Iris pigment epithelial cell (primary cell): ENCODE measurements at regions not wholly inside any gene's neighbourhood (a gene's known extent, or its start where the extent isn't known, plus 50 kb on each side); places are given as distances from the start of the nearest gene placed in this dataset.
"Not testable (repeated sequence)": the region's sequence is repeated elsewhere in the genome, so short reads cannot be mapped to it uniquely, and the experiment has no call there.

Source experiments
- DNase-seq: peaks from one replicate; pipeline ENCODE4 v3.0.0-alpha.2; 2011; ENCODE audit warnings: low read depth

DNA sequence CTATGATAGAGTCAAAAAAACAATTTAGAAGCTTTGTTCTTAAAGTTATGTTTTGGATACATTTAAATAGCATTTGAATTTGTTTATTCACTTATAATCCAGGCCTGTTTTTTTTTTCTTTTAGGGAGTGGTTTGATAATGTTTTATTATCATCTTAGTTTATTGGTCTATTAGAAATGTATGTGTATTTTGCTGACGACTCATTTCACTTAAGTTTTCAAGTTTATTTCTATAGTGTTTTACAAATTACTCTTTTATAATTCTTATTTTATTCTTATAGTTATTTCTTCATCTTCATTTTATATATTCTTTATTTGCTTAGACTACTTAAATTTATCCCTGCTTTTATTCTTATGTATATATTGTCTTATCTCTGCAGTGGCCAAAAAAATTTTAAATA, 804.5 kb downstream of the NR4A2 start:
- no peak for DNase-seq

- no peak for DNase-seq
Measured at GRCh38 chr2:155525199-155525598, 807.3 kb downstream of the NR4A2 start.

DNA sequence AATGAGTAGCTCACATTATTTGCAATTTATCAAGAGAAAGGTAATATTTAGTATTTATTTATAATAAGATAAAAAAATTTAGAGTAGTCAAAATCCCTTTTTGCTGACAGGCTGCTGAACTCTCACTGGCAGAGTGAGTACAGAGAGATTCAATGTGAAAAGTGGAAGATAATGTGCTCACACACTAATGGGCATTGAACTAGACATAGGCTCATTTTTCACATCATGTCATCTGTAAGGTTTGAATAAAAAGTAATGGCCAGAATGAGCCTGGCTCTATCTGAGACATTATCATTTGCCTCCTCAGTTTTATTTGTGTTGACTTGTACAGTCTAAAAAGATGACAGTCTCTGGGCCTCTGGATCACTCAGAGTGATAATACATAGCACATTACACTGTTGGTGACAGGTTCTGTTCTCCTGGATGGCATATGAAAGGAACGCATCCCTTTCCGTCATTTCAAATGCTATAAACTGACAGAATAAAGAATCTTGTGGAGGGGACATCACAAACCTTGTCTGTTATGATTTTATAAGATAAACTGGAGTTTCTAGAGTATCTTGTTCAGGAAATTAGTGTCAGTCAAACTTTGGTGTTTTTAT, 812.9 kb downstream of the NR4A2 start:
- no peak for DNase-seq

DNA sequence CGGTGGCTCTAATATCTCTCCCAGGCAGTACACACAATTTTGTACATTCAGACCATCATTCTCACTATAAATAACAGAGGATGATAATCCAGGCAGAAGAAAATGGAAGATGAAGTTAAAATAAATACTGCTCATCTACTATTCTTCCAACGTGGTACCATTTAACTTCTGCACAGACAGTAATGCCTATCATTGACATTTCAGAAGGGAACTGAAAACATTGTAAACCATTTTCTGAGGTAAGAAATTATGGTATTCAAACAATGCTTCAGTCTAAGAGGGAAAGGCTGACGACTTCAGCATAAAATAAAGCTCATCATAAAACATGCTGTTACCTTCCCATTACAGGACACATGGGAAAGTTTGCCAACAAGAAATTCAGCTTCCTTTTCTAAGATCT, 814.4 kb downstream of the NR4A2 start:
- no peak for DNase-seq

DNA sequence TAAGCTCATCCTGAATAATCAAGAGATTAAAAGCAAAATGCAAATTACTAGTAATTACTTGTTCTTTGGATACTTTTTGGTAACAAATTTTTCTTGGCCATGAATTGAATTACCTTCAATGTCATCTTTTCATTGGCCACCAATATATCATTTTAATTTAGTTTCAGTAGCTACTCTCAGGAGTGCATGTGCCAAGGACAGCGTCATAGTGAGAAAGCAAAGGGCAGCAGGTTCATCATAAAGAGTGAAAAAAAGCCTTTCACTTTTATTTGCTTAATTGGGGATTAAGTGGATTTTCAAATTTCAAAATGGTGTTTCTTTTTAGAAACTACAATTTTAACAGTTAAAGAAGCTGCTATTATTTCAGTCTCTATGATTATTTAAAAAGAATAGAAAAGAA, 815.2 kb downstream of the NR4A2 start:
- no peak for DNase-seq

GRCh38 chr2:155513248-155513647, 814.8 kb downstream of the KCNJ3 start:
- DNase-seq = no peak

DNA sequence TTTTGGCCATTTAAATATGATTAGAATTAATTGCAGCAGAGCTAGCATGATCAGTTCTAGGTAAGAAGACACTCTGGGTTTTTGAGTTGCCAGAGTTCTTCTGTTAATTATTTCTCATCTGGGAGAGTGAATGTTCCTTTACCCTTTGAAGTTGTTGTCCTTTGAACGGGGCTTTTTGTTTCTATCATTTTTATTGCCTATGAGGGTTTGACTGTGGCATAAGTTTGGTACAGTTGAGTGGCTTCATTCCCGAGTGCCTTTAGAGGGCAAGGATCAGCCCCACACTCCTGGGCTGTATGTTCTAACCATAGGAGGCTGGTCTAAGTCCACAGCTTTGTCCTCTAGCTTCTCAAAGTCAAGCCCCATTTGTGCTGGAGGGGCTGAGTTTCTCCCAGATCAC, 804.3 kb downstream of the KCNJ3 start:
- DNase-seq = no peak

DNA sequence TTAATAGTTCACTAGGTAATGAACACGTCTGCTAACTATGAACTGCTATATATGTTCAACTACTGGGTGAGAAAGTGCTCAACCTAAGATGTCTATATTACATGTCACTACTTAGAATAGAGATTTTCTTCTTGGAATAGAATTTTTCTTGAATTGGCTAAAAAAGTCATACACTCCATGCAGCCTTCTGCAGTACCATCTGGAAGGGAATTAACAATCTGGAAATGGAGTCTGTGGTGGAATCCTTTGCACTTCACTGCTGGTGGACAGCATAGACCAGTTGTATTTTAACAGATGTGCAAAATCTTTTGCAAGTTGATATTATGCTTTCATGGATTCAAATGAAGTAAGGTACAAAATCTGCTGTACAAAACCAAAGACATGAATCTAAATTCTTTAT, 799.6 kb downstream of the KCNJ3 start:
- DNase-seq = no peak

GRCh38 chr2:155494744-155495143, 796.2 kb downstream of the KCNJ3 start:
- DNase-seq = no peak

DNA sequence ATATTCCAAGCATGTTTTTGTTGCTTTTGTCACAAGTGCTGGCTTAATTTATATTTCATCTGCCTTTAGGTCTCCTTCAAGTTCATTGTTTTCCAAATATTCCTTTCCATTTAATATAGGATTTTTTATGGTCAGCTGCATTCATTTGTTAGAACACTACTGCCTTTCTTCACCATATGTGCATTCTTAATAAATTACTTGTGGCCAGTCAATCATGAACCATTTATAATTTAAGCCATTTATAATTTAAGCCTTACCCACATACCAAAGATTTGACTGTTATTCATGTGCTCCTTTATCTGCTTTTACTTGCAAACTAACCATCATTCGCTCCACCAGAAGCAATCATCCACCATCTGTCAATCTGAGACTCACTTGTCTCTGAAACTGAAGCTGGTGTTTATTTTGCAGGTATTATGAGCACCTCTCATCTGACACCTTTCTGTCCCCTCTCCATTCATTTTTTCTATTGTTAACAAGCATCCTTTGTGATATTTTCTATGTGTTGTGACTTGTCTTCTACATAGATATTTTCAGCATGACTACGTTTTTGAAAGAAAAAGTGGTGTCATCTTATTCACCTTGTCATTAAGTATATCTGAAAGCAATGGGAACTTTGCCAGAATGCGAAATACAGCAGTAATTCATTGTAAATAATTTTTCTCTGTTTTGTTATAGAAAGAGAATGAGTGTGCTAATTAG, 786.8 kb downstream of the KCNJ3 start:
- no peak for DNase-seq

GRCh38 chr2:155481141-155481540, 782.6 kb downstream of the KCNJ3 start:
- DNase-seq = no peak

GRCh38 chr2:155472018-155472417, 773.5 kb downstream of the KCNJ3 start:
- not testable (repeated sequence) for DNase-seq

DNA sequence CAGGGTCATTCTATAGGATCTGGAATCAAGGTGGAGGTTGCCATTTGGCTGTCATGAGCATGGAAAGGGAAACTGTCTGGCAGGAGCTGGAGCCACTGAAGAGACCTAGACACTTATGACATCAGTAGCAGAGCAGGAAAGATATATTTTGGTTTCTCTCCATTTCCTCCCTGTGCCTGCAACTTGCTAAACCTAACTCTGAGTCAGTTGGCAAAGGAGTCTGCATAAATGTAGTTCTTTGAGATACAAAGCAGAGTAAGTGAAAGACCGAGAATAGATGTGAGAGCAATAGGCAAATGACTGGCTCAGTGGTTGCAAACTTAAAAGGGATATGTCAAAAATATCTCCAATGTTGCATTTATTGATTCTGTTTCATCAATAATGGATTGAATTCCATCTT, 757.7 kb downstream of the KCNJ3 start:
- DNase-seq = no peak

GRCh38 chr2:155442755-155443372, 744.4 kb downstream of the KCNJ3 start:
- peak; percentile 23 for DNase-seq

- DNase-seq = no peak
Measured at GRCh38 chr2:155442088-155442487, 743.6 kb downstream of the KCNJ3 start.

- no peak for DNase-seq
Measured at GRCh38 chr2:155431004-155431507, 732.6 kb downstream of the KCNJ3 start.

DNA sequence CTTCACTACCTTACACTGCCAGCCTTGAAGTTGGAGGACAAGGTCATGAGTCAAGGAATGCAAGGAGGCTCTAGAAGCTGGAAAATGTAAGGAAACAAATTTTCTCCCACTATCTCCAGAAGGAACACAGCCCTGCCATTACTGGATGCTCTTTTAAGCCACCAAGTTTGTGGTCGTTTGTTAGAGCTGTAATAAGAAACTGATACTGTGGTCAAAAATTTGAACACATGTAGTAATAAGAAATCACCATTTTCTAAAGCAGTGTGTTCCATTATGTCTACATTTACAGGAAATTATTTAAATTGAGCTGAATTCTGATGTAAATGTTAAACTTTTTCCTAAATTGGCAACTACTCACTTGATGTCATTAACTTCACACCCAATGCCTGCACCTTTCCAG, 729.0 kb downstream of the KCNJ3 start:
- DNase-seq = no peak

DNA sequence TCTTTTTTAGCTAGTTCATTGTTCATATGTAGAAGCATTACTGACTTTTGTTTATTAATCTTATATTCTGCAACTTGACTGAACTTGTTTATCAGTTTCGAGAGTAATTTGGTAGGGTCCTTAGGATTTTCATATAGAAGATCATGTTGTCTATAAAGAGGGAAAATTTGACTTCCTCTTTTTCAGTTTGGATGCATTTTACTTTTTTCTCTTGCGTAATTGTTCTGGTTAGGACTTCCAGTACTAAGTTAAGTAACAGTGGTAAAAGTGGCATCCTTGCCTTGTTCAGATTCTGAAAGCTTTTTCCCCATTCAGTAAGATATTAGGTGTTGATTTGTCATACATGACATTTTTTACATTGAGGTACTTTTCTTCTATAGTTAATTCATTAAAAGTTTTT, 726.0 kb downstream of the KCNJ3 start:
- no peak for DNase-seq

DNA sequence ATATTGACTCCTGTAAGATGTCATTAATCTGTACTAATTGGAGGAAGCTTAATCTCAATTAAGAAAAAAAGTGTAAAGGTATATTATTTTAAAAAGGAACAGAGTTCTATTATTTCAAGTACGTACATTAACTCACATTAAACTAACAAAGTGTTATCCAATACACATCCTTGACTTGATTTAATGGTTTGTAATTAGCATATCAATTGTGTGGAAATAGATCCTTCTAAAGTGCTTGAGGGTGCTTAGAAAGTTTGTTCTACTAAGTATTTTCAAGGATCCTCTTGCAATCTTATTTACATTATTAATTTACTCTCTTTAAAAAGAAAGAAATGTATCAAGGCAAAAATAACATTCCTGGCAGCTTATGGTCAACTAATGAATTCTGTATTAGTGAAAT, 720.3 kb downstream of the KCNJ3 start:
- no peak for DNase-seq

DNA sequence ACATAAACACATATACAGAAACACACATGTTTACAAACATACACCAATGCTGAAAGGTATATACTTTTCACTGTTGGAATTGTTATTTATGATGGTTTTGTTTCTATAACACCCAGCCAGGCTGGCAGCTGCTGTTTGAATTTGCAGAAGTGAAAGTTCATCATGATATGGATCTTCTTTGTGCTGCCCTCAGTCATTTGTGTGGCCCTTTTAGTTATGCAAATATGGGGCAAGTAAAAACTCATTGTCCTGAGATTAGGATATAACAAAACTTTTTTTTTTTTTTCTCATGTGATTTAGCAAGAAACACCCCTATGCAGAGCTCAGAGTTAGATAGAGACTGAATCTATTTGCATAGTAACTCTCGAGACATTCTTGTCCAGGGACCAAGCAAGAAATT, 714.1 kb downstream of the KCNJ3 start:
- no peak for DNase-seq

- no peak for DNase-seq
Measured at GRCh38 chr2:155404433-155405002, 706.0 kb downstream of the KCNJ3 start.

DNA sequence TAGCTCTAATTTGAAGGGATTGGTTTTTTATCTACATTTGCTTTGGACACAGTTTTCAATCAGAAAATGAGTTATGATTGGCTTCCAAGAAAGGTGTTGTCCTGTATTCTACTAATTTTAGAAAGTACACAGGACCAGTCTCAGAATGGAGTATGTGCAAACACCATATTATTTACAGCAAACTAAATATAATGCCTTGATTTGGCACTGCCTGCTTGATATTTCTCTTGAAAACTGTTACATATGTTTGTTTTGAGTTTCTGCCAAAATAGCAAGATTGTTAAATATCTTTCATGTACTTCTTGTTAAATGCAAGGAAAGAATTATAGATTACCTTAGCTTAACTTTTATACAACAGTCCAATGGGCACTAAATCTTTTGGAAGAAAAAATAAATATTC, 694.9 kb downstream of the KCNJ3 start:
- DNase-seq = no peak

GRCh38 chr2:155391613-155392130, 693.2 kb downstream of the KCNJ3 start:
- no peak for DNase-seq
